HEK293T (cell line): ENCODE measurements at regions not wholly inside any gene's neighbourhood (a gene's known extent, or its start where the extent isn't known, plus 50 kb on each side); places are given as distances from the start of the nearest gene placed in this dataset.
"Not testable (repeated sequence)": the region's sequence is repeated elsewhere in the genome, so short reads cannot be mapped to it uniquely, and the experiment has no call there.

Experiments
- BHLHE40 ChIP-seq: fragments of 450-650 bp; IDR thresholded peaks from 2 replicates; pipeline ENCODE4 v1.6.1; 2016; ENCODE audit warnings: mild to moderate bottlenecking, moderate library complexity, borderline replicate concordance
- CTBP1 ChIP-seq: fragments of 450-650 bp; IDR thresholded peaks from 2 replicates; pipeline ENCODE4 v1.6.1; 2016; ENCODE audit warnings: borderline replicate concordance
- FOXK2 ChIP-seq: fragments of 450-650 bp; IDR thresholded peaks from 2 replicates; pipeline ENCODE4 v1.6.1; 2016; ENCODE audit warnings: mild to moderate bottlenecking
- L3MBTL2 ChIP-seq: fragments of 450-650 bp; conservative IDR thresholded peaks from 2 replicates; pipeline ENCODE4 v1.6.1; 2016; ENCODE audit warnings: mild to moderate bottlenecking
- LEF1 ChIP-seq: fragments of 450-650 bp; IDR thresholded peaks from 2 replicates; pipeline ENCODE4 v1.6.1; 2017; ENCODE audit warnings: mild to moderate bottlenecking, borderline replicate concordance
- NFRKB ChIP-seq: fragments of 450-650 bp; IDR thresholded peaks from 2 replicates; pipeline ENCODE4 v1.6.1; 2016; ENCODE audit warnings: mild to moderate bottlenecking, moderate library complexity
- PKNOX1 ChIP-seq: fragments of 450-650 bp; IDR thresholded peaks from 2 replicates; pipeline ENCODE4 v1.6.1; 2016
- SP1 ChIP-seq: fragments of 450-650 bp; IDR thresholded peaks from 2 replicates; pipeline ENCODE4 v1.6.1; 2017
- SUZ12 ChIP-seq: fragments of 450-650 bp; IDR thresholded peaks from 2 replicates; pipeline ENCODE4 v1.6.1; 2016; ENCODE audit warnings: mild to moderate bottlenecking

GRCh38 chr20:30900080-30900719 is 357.3 kb upstream of the DEFB115 start:
- not testable (repeated sequence) for TF ChIP-seq BHLHE40, SUZ12, L3MBTL2, LEF1, CTBP1, NFRKB, PKNOX1, FOXK2, SP1
